ENCODE measurements at regions not wholly inside any gene's neighbourhood (a gene's known extent, or its start where the extent isn't known, plus 50 kb on each side); places are given as distances from the start of the nearest gene placed in this dataset.
"Not testable (repeated sequence)": the region's sequence is repeated elsewhere in the genome, so short reads cannot be mapped to it uniquely, and the experiment has no call there.

- DNase-seq: no peak
Observed at GRCh38 chr3:128549283-128550112, 56.5 kb upstream of the GATA2 start.

GRCh38 chr3:128548426-128549282 is 55.7 kb upstream of the GATA2 start:
- DNase-seq: no peak

- no peak for DNase-seq
Observed at GRCh38 chr3:128548021-128548420, 55.0 kb upstream of the GATA2 start.

GRCh38 chr3:128547368-128547987 is 54.5 kb upstream of the GATA2 start:
- no peak for DNase-seq

GRCh38 chr3:128546646-128547045 is 53.6 kb upstream of the GATA2 start:
- DNase-seq: no peak

GRCh38 chr3:128545120-128545752 is 52.2 kb upstream of the GATA2 start:
- no peak for DNase-seq

- DNase-seq: no peak
Observed at GRCh38 chr3:128544190-128544589, 51.2 kb upstream of the GATA2 start.

GRCh38 chr3:128543570-128544174 is 50.7 kb upstream of the GATA2 start:
- not testable (repeated sequence) for DNase-seq

All from NCI-H526 treated with DMSO at 0.1 percent for 48 hours (cell line).